HG03108 (cell line): ENCODE measurements at regions not wholly inside any gene's neighbourhood (a gene's known extent, or its start where the extent isn't known, plus 50 kb on each side); places are given as distances from the start of the nearest gene placed in this dataset.

Experiments
- ATAC-seq: cut with Tn5 transposase; IDR thresholded peaks from one replicate; pipeline ENCODE4 v1.9.1; 2021; ENCODE audit warnings: moderate library complexity; ENCODE audit not compliant: unreplicated experiment

DNA sequence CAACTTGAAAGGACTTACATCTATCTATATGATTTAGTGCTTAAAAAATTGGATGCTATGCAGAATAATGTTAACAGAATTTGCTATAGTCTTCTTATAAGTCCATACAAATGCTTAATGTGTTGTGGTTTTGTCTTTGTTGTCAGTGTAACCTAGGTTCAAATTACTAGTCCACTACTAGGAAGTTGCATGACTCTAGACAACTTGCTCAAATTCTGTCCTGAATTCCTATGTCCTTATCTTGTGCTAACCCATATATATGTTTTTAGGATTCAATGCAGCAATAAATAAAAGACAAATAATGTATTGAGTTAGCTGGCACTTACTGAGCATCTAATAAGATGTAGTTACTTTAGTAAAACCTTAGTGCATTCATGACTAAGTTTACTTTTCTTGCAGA lies 276.5 kb upstream of the KCNMB2 start:
- no peak for ATAC-seq

DNA sequence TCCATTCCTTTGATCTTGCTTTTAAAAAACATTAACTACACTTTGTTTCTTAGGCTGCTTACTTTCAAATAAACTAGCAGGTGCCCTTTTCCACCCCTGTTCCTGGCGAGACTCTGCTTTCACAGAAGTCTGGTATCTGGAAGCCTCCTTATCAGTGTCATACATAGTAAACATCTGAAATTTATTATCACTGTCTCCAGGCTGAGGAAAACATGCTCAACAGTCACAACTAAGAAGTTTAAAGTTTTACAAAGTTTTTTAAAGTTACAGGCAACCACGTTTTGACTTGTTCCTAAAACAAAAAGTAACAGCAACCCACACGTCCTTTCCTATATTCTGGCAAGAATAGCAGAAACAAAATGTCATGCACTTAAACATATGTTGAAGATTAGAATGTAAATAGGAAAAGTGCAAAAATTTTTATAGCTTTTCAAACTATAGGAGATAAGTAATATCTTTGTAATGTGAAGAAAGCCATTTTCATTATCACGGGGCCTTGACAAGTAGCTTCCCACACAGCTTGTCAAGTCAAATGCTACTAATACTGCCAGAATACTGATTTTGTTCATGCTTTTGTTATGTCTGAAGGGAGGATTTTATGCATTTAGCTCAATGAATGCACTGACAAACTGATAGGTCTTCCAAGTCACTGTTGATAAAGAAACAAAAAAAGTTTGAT lies 275.2 kb upstream of the KCNMB2 start:
- no peak for ATAC-seq

DNA sequence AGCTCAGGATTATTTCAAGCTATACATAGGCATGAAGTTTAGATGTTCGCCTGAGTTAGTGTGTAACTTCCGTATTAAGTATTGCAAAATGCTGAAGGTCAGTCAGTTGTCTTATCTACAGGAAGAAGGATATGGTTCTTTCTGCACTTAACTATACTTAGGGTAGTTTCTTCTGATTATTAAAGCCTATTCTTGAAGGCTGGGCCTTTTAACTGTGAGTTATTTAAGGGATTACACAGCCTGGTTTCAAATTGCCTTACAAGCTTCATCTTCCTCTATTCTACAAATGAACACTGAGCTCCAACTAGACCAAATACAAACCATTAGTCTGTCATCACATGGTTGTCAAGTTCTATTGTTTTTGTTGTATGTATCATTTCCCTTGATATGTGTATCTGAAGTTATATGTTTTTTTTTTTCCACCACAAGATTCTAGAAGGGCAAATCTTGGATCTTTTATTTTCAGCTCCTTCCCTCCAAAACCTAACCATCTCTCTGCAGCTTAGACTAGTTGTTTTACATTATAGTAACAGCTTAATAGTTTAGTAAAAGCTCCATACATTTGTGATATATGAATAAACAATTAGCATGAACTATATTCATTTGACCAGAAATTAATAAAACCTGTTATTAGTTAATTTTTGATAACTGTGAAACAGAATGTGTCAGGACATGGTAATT lies 272.9 kb upstream of the KCNMB2 start:
- ATAC-seq: no peak

DNA sequence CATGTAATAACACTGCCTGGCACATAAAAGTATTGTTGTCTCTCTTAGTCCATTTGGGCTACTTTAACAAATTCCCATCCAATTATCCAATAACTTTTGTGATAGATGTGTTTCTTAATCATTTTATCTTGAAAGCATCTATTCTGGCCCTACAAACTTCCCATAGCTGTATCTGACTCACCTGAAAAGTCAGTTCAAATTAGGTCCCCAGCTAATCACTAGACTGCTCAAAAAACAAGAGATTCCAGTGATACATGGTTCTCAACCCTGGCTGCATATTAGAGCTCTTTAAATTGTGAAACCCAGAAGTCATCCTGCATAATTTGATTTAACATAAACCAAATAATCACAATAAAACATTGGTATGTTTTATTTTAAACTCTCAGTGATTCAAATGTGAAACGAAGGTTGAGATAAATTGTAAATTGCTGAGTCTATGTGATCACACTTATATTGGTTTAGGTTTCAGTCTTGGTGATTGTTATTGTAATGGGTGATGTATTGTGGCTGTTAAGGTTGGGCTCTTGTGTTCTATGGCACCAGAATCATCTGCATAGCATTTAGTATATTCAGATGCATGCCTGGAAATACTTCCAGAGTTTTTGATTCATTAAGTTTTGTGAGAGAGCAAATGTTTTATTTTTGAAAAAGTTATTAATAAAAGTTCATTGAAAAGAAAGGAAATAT lies 268.9 kb upstream of the KCNMB2 start:
- no peak for ATAC-seq

GRCh38 chr3:178270838-178271237 lies 265.4 kb upstream of the KCNMB2 start:
- ATAC-seq: no peak

- no peak for ATAC-seq
These were observed 264.4 kb upstream of the KCNMB2 start for GRCh38 chr3:178271740-178272387.

DNA sequence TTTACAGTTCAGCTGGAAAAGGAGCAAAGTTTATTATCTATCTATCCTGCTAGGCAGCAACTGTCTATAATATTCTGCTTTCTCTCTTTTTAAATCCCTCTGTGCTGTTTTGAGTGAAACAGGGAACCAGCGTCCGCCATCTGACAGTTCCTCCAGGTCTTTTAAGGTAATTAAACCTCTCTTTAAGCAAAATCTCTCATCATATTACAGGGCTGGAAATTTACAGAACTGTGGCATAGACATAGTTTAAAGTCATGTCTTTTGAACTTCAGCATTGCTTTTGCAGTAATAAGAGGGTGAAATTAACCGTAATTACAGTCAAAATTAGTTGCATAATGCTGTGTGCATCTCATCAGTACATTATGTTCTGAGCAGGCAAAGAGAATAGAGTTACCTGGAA lies 263.4 kb upstream of the KCNMB2 start:
- ATAC-seq: no peak

DNA sequence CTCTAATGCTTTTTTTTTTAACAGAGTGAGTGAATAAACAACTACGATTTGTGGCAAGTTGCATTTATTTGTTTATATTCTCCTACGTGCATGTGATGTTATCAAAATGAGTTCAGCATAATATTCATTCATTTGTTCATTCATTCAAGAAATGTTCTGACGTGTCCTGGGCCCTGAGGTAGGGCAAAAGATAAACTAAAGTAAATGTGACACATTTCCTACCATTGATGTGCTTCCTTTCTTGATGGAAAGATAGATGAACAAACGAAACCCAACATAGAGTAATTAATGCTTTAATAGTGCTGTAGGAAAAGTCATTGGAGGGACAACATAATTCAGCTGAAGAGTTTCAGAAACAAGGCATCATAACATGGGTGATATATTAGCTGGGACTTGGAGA lies 261.5 kb upstream of the KCNMB2 start:
- ATAC-seq: no peak

DNA sequence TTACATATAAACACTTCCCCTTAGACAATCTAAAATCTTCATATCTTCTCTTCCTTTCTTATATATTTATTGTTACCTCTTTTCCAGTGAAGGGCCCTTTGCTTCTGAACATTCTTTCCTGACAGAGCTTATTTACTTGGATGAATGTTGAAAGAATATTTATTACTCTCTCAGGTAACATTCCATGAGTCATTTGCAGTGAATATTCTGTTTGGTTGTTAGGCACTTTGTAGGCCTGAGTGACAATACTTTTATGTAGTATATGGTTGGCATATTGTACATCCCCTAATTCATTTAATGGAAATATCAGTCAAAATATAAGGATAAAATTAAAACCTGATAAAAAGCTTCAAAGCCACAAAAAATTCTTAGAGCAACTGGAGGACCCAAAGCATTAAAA lies 260.9 kb upstream of the KCNMB2 start:
- ATAC-seq: no peak

- ATAC-seq: no peak
These were observed 260.4 kb upstream of the KCNMB2 start for GRCh38 chr3:178275793-178276192.

DNA sequence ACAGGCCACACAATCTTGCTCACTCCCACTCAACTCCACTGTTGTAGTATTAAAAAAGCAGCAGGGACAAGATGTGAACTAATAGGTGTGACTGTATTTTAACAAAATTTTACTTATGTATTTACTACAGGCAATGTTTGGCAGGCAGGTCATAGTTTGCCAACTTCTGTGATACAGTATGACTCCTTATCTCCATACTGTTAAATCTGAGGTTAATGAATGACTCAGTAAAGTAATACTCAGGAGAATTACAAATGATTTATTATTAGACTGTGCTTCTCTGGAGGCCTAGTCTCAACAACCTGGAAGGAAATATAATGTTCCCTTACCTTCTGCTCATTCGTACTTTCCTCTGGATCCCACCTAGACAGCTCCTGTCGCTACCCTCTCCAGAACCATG lies 258.6 kb upstream of the KCNMB2 start:
- no peak for ATAC-seq

- ATAC-seq: no peak
These were observed 252.7 kb upstream of the KCNMB2 start for GRCh38 chr3:178283561-178283960.

GRCh38 chr3:178284181-178284580 lies 252.1 kb upstream of the KCNMB2 start:
- no peak for ATAC-seq

- ATAC-seq: no peak
These were observed 248.2 kb upstream of the KCNMB2 start for GRCh38 chr3:178288074-178288473.

- no peak for ATAC-seq
These were observed 246.6 kb upstream of the KCNMB2 start for GRCh38 chr3:178289544-178290160.

DNA sequence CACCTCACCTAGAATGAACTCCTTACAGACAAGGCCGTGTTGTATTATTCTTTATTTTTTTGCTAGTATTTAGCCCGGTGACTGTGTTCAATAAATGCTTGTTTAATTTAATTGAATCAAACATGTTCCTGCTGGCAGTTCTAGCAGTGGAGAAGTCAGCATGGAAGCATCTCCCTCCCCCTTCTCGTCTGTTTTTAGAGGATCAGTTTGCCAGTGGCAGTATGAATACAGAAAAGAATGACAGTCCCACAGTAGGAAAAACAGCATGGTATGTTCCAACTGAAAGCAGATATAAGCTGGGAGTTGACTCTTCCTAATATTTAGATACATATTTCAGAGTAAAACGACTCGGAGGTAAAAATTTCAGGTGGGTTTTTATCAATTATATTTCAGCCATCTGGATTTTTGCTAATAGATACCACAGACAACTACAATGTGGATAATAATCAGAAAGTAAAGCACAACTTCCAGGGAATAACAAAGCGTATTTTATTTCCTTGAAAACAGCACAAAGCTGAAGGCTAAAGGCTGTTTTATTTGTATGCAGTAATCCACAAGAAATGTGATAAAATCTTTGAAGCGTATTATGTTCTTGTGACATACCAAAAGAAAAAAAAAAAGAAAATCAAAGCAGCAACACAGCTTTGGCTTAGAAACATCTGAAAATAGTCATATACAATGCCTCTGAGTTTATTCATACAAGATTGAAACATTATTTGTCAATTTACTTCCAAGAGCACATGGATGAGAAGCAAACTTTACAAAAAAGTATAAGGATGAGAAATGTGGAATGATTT lies 244.5 kb upstream of the KCNMB2 start:
- no peak for ATAC-seq

GRCh38 chr3:178295292-178295912 lies 240.8 kb upstream of the KCNMB2 start:
- ATAC-seq: no peak

DNA sequence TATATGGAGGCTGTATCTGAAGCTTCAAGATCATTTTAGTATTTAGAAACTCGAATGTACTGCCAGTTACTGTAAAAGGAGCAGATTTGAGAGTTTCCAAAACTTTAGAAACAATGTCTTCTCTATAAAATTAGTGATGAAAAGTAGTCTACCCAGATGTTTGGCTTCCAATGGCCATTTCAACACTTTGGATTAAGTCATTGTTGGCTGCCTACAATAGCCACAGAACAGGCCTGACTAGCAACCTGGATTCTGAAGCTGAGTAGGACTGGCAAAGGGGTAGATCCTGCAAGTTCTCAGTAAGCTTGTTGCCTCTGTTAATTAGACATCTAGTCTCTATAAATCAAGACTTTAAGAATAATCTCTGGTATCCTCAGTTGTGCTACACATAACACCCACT lies 239.0 kb upstream of the KCNMB2 start:
- ATAC-seq: no peak

GRCh38 chr3:178297740-178298139 lies 238.5 kb upstream of the KCNMB2 start:
- no peak for ATAC-seq

GRCh38 chr3:178300441-178300959 lies 235.7 kb upstream of the KCNMB2 start:
- no peak for ATAC-seq
